HEK293 (cell line): ENCODE measurements at regions not wholly inside any gene's neighbourhood (a gene's known extent, or its start where the extent isn't known, plus 50 kb on each side); places are given as distances from the start of the nearest gene placed in this dataset.

Source experiments
- CTCF ChIA-PET: fragments of 350-600 bp; formaldehyde crosslinking; extraction: SDS; loops from one replicate; lab custom pipeline; 2021; ENCODE audit warnings: antibody characterized with exemption; lab: Yijun Ruan, JAX
- POLR2A ChIA-PET: fragments of 300-600 bp; formaldehyde crosslinking; extraction: SDS; loops from one replicate; lab custom pipeline; 2020; ENCODE audit warnings: antibody characterized with exemption, inconsistent platforms; lab: Yijun Ruan, JAX
- H3K27ac ChIP-seq: fragments of 200-500 bp; sonication (Bioruptor generic); 2 replicates; pipeline ENCODE4 v1.5.1; 2014; ENCODE audit warnings: low read depth, low read length, control low read depth, inconsistent platforms; ENCODE audit errors: extremely low read depth
- H3K36me3 ChIP-seq, 2 experiments: fragments of 200-500 bp in 1 of 2; sonication (Bioruptor generic) in 1 of 2; 1 replicate in 1 of 2; 2 replicates in 1 of 2; pipeline ENCODE4 v1.5.1; 2014 to 2017; ENCODE audit warnings: inconsistent platforms in 2 of 2, low read length in 2 of 2; ENCODE audit not compliant: control insufficient read depth in 2 of 2, insufficient read depth in 1 of 2
- H3K4me1 ChIP-seq: fragments of 200-500 bp; sonication (Bioruptor generic); 2 replicates; pipeline ENCODE4 v1.5.1; 2014; ENCODE audit warnings: mild to moderate bottlenecking, low read length, inconsistent platforms; ENCODE audit not compliant: control insufficient read depth, insufficient read depth
- H3K4me3 ChIP-seq: 2 replicates; pipeline ENCODE4 v1.5.1; 2011; ENCODE audit warnings: low read depth, mild to moderate bottlenecking, control low read depth, low read length, moderate library complexity
- H3K9me3 ChIP-seq: fragments of 200-500 bp; sonication (Bioruptor generic); 2 replicates; pipeline ENCODE4 v1.5.1; 2014; ENCODE audit warnings: low read depth, low read length, inconsistent platforms; ENCODE audit not compliant: control insufficient read depth, insufficient read depth
- GLIS2 ChIP-seq: fragments of 450-650 bp; formaldehyde crosslinking; IDR thresholded peaks from 2 replicates; pipeline ENCODE4 v1.5.1; 2016; ENCODE audit warnings: missing biosample characterization, missing genetic modification characterization
- MEIS1 ChIP-seq: sonication (generic); formaldehyde crosslinking; IDR thresholded peaks from 2 replicates; pipeline ENCODE4 v1.8.1; 2022; ENCODE audit warnings: missing genetic modification reagents, mild to moderate bottlenecking, borderline replicate concordance
- RBAK ChIP-seq: fragments of 450-650 bp; formaldehyde crosslinking; IDR thresholded peaks from 2 replicates; pipeline ENCODE4 v1.5.1; 2016; ENCODE audit warnings: missing biosample characterization, missing genetic modification characterization
- REPIN1 ChIP-seq: fragments of 450-650 bp; formaldehyde crosslinking; IDR thresholded peaks from 2 replicates; pipeline ENCODE4 v1.5.1; 2017; ENCODE audit warnings: missing biosample characterization, missing genetic modification characterization, low read depth
- SETDB1 ChIP-seq: IDR thresholded peaks from one replicate; pipeline ENCODE4 v1.6.1; 2017; ENCODE audit warnings: mild to moderate bottlenecking, low read length, moderate library complexity, mixed read lengths; ENCODE audit not compliant: insufficient read length
- SP2 ChIP-seq: fragments of 450-650 bp; formaldehyde crosslinking; IDR thresholded peaks from 2 replicates; pipeline ENCODE4 v1.5.1; 2016; ENCODE audit warnings: missing biosample characterization, missing genetic modification characterization
- ZBTB7A ChIP-seq: fragments of 450-650 bp; formaldehyde crosslinking; IDR thresholded peaks from 2 replicates; pipeline ENCODE4 v1.5.1; 2016; ENCODE audit warnings: low read depth, missing biosample characterization, missing genetic modification characterization
- ZIC2 ChIP-seq: fragments of 450-650 bp; formaldehyde crosslinking; IDR thresholded peaks from 2 replicates; pipeline ENCODE4 v1.5.1; 2016; ENCODE audit warnings: missing biosample characterization, missing genetic modification characterization
- ZNF174 ChIP-seq: fragments of 450-650 bp; formaldehyde crosslinking; IDR thresholded peaks from 2 replicates; pipeline ENCODE4 v1.5.0; 2017; ENCODE audit warnings: missing biosample characterization, mild to moderate bottlenecking, missing genetic modification characterization
- ZNF2 ChIP-seq: fragments of 450-650 bp; formaldehyde crosslinking; IDR thresholded peaks from 2 replicates; pipeline ENCODE4 v1.5.1; 2016; ENCODE audit warnings: missing biosample characterization, missing genetic modification characterization
- ZNF350 ChIP-seq: fragments of 450-650 bp; formaldehyde crosslinking; IDR thresholded peaks from 2 replicates; pipeline ENCODE4 v1.5.0; 2017; ENCODE audit warnings: missing biosample characterization, mild to moderate bottlenecking, missing genetic modification characterization
- ZNF366 ChIP-seq: fragments of 450-650 bp; formaldehyde crosslinking; conservative IDR thresholded peaks from 2 replicates; pipeline ENCODE4 v1.5.1; 2016; ENCODE audit warnings: missing biosample characterization, missing genetic modification characterization
- ZNF623 ChIP-seq: fragments of 450-650 bp; formaldehyde crosslinking; IDR thresholded peaks from 2 replicates; pipeline ENCODE4 v1.5.1; 2016; ENCODE audit warnings: missing biosample characterization, missing genetic modification characterization
- ZNF664 ChIP-seq: fragments of 450-650 bp; formaldehyde crosslinking; IDR thresholded peaks from 2 replicates; pipeline ENCODE4 v1.5.1; 2016; ENCODE audit warnings: missing biosample characterization, missing genetic modification characterization
- ZNF701 ChIP-seq: fragments of 450-650 bp; formaldehyde crosslinking; IDR thresholded peaks from 2 replicates; pipeline ENCODE4 v1.5.1; 2016; ENCODE audit warnings: missing biosample characterization, missing genetic modification characterization
- ZSCAN30 ChIP-seq: fragments of 450-650 bp; IDR thresholded peaks from 2 replicates; pipeline ENCODE4 v1.5.1; 2018; ENCODE audit warnings: missing biosample characterization, mild to moderate bottlenecking, missing genetic modification characterization, moderate library complexity
- ZXDB ChIP-seq: fragments of 450-650 bp; formaldehyde crosslinking; IDR thresholded peaks from 2 replicates; pipeline ENCODE4 v1.5.1; 2016; ENCODE audit warnings: missing biosample characterization, missing genetic modification characterization
- TF ChIP-seq, protein P1 (sequence below): fragments of 450-650 bp; formaldehyde crosslinking; IDR thresholded peaks from 2 replicates; pipeline ENCODE4 v1.5.1; 2017; ENCODE audit warnings: missing biosample characterization, missing genetic modification characterization
- TF ChIP-seq, protein P2 (sequence below): fragments of 450-650 bp; formaldehyde crosslinking; IDR thresholded peaks from 2 replicates; pipeline ENCODE4 v1.5.1; 2016; ENCODE audit warnings: missing biosample characterization, missing genetic modification characterization
- TF ChIP-seq, protein P3 (sequence below): fragments of 450-650 bp; formaldehyde crosslinking; IDR thresholded peaks from 2 replicates; pipeline ENCODE4 v1.5.1; 2016; ENCODE audit warnings: missing biosample characterization, missing genetic modification characterization
- TF ChIP-seq, protein P4 (sequence below): fragments of 450-650 bp; formaldehyde crosslinking; IDR thresholded peaks from 2 replicates; pipeline ENCODE4 v1.5.1; 2016; ENCODE audit warnings: missing biosample characterization, missing genetic modification characterization

DNA sequence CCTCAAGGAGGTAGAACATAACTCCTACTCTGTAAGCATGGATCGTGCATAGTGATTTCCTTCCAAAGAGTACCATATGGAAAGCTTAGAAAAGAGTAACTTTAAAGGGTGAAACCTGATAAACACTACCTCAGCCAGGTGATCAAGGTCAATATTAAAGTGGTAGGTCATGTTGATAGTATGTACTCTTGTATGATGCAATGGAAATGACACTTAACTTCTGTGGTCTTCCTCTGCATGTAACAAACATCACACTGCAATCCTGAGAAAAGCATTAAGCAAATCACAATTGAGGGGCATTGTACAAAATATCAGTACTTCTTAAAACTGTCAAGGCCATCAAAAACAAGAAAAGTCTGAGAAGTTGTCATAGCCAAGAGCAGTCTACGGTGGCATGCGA is 83.8 kb downstream of the LEPR start:
- Histone ChIP-seq H3K9me3 (no peaks in the 10 kb centered on the region), H3K4me3 (no peak overlapping the region), H3K36me3 (no peaks in the 10 kb centered on the region), H3K27ac (no peak overlapping the region), H3K4me1 (no peaks in the 10 kb centered on the region)
- POLR2A ChIA-PET, result no interaction called here
- CTCF ChIA-PET, result no interaction called here
- TF ChIP-seq ZNF623 (tag by site-specific recombination), result no peak
- TF ChIP-seq ZNF2 (tag by site-specific recombination), result no peak
- TF ChIP-seq REPIN1 (tag by site-specific recombination), result no peak
- no peak for TF ChIP-seq GLIS2 (tag by site-specific recombination)
- TF ChIP-seq SETDB1, result no peak

DNA sequence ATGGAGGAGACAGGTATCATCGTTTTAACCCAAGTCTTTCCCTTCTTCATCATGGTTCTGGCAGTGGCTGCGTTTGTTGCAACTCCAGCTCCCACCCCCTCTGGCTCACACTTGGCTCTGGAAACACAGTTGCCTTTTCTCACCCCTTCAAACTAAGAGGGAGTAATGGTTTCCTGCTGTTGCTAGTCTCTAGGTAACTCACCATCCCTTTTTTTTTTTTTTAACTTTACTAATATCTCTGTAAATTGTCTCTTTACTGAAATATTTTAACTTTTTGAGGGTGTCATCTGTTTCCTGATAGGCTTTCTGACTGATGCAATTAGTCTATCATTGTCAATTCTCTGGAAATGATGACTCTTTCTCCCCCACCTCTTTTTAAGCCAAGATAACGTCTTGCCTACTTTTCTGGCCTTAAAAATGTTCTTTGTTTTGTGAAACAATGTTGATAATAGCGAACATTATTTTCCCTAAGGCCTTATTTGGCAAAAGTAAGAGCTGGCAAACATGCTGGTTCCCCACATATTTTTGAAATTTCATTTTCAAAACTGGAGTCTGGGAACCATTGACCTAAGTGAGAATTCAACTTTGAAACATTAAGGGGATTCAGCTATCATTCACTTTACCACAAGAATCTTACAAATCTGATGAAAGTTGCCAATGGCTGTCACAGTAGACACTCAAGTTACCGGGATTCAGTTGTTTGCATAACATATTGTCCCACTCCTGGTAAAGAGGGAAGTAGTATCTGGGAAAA is 85.3 kb downstream of the LEPR start:
- TF ChIP-seq ZNF350 (tag by site-specific recombination) (no peak), MEIS1 (no peak), RBAK (tag by site-specific recombination) (no peak), ZNF366 (tag by site-specific recombination) (no peak), ZIC2 (tag by site-specific recombination) (no peak), ZBTB7A (tag by site-specific recombination) (no peak), ZSCAN30 (tag by site-specific recombination) (no peak), ZNF701 (tag by site-specific recombination) (no peak), ZNF174 (tag by site-specific recombination) (no peak), ZXDB (tag by site-specific recombination) (no peak), SP2 (no peak), ZNF664 (tag by site-specific recombination) (no peak)
- TF ChIP-seq, protein P1, sequence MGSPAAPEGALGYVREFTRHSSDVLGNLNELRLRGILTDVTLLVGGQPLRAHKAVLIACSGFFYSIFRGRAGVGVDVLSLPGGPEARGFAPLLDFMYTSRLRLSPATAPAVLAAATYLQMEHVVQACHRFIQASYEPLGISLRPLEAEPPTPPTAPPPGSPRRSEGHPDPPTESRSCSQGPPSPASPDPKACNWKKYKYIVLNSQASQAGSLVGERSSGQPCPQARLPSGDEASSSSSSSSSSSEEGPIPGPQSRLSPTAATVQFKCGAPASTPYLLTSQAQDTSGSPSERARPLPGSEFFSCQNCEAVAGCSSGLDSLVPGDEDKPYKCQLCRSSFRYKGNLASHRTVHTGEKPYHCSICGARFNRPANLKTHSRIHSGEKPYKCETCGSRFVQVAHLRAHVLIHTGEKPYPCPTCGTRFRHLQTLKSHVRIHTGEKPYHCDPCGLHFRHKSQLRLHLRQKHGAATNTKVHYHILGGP (tag by site-specific recombination), result no peak
- TF ChIP-seq, protein P2, sequence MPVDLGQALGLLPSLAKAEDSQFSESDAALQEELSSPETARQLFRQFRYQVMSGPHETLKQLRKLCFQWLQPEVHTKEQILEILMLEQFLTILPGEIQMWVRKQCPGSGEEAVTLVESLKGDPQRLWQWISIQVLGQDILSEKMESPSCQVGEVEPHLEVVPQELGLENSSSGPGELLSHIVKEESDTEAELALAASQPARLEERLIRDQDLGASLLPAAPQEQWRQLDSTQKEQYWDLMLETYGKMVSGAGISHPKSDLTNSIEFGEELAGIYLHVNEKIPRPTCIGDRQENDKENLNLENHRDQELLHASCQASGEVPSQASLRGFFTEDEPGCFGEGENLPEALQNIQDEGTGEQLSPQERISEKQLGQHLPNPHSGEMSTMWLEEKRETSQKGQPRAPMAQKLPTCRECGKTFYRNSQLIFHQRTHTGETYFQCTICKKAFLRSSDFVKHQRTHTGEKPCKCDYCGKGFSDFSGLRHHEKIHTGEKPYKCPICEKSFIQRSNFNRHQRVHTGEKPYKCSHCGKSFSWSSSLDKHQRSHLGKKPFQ (tag by site-specific recombination), result no peak
- TF ChIP-seq, protein P3, sequence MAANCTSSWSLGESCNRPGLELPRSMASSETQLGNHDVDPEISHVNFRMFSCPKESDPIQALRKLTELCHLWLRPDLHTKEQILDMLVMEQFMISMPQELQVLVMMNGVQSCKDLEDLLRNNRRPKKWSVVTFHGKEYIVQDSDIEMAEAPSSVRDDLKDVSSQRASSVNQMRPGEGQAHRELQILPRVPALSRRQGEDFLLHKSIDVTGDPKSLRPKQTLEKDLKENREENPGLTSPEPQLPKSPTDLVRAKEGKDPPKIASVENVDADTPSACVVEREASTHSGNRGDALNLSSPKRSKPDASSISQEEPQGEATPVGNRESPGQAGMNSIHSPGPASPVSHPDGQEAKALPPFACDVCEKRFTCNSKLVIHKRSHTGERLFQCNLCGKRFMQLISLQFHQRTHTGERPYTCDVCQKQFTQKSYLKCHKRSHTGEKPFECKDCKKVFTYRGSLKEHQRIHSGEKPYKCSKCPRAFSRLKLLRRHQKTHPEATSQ (tag by site-specific recombination), result no peak
- TF ChIP-seq, protein P4, sequence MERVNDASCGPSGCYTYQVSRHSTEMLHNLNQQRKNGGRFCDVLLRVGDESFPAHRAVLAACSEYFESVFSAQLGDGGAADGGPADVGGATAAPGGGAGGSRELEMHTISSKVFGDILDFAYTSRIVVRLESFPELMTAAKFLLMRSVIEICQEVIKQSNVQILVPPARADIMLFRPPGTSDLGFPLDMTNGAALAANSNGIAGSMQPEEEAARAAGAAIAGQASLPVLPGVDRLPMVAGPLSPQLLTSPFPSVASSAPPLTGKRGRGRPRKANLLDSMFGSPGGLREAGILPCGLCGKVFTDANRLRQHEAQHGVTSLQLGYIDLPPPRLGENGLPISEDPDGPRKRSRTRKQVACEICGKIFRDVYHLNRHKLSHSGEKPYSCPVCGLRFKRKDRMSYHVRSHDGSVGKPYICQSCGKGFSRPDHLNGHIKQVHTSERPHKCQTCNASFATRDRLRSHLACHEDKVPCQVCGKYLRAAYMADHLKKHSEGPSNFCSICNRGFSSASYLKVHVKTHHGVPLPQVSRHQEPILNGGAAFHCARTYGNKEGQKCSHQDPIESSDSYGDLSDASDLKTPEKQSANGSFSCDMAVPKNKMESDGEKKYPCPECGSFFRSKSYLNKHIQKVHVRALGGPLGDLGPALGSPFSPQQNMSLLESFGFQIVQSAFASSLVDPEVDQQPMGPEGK (tag by site-specific recombination), result no peak
- H3K9me3 ChIP-seq, result no peaks in the 10 kb centered on the region
- no peak overlapping the region for H3K4me3 ChIP-seq
- H3K27ac ChIP-seq, result no peak overlapping the region
- H3K36me3 ChIP-seq, result no peaks in the 10 kb centered on the region
- ChIA-PET POLR2A (no interaction called here), CTCF (interaction anchor here (0.7 kb wide), 1 partner anchor 1158 kb away, joined by 6 read pairs; no protein-coding TSS in a partner anchor)
- H3K4me1 ChIP-seq, result no peaks in the 10 kb centered on the region
